GM18520 (cell line): ENCODE measurements at regions not wholly inside any gene's neighbourhood (a gene's known extent, or its start where the extent isn't known, plus 50 kb on each side); places are given as distances from the start of the nearest gene placed in this dataset.
"Not testable (repeated sequence)": the region's sequence is repeated elsewhere in the genome, so short reads cannot be mapped to it uniquely, and the experiment has no call there.

Source experiments
- ATAC-seq: cut with Tn5 transposase; IDR thresholded peaks from one replicate; pipeline ENCODE4 v1.9.1; 2021; ENCODE audit not compliant: unreplicated experiment

- ATAC-seq, result no peak
Observed at GRCh38 chr4:146076081-146076480, 99.4 kb upstream of the LSM6 start.

- ATAC-seq, result no peak
Observed at GRCh38 chr4:146073517-146073916, 102.0 kb upstream of the LSM6 start.

- ATAC-seq, result no peak
Observed at GRCh38 chr4:146072376-146072775, 103.1 kb upstream of the LSM6 start.

- no peak for ATAC-seq
Observed at GRCh38 chr4:146071390-146071789, 104.1 kb upstream of the LSM6 start.

- ATAC-seq, result no peak
Observed at GRCh38 chr4:146063143-146063542, 112.4 kb upstream of the LSM6 start.

- no peak for ATAC-seq
Observed at GRCh38 chr4:146062340-146062739, 113.2 kb upstream of the LSM6 start.

DNA sequence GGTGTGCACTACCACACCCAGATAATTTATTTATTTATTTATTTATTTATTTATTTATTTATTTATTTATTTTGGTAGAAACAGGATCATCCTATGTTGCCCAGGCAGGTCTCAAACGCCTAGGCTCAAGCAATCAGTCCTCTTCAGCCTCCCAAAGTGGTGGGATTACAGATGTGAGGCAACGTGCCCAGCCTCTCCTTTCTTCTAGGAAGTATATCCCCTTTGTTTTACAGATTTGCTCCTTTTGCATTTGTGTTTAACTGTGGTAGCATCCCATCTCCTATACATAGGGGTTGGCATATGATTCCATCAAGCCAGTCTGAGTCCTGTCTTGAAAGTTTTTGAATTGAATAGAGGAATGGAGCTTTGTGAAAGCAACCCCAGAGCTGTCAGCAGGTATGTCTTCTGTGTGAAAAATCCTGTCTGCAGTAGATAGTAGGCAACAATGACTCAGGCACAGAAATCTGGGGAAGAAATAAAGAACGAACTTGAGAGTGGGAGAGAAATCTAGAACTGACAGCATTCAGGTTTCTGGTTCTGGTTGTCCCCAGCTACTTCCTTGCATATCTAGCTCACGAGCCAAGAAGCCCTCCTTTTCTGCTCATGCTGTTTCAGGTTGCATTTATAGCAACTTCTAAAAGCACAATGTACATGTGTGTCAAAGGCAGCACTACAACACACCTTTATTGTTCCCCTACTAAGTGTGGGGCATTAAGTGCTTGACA lies 113.7 kb upstream of the LSM6 start:
- no peak for ATAC-seq

DNA sequence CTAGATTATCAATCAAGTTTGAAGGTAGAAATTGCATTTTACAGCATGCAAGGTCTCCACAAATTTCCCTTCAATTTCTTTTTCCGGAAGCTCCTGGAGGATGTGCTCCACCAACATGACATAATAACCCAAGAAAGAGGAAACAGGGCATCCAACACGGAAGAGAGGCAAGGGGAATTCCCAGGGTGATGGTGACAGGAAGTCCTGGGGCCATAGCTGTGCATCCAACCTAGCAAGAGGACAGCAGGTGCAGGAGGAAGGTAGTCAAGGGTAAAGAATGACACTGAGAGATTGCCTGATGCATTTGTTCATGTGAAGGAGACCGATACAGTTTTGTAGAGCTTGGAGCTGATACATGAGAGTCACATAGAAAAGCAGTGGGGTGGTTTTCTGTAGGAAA lies 115.7 kb upstream of the LSM6 start:
- peak; percentile 52 for ATAC-seq

DNA sequence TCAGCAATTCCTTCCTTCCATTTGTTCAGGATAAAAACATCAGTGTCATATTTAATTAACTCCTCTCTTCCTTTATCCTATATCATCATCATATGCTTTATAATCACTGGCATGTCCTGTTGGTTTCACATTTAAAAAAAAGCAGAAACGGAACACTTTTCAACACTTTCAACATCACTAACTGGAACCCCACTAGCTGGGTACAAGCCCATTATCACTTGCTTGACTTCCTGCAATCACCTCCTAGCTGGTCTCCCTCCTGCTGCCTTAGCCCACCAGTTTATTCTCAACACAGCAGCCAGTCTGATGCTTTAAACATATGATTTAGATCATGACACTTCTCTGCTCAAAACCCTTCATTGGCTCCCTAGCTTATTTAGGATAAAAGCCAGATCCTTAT lies 116.4 kb upstream of the LSM6 start:
- ATAC-seq, result no peak

DNA sequence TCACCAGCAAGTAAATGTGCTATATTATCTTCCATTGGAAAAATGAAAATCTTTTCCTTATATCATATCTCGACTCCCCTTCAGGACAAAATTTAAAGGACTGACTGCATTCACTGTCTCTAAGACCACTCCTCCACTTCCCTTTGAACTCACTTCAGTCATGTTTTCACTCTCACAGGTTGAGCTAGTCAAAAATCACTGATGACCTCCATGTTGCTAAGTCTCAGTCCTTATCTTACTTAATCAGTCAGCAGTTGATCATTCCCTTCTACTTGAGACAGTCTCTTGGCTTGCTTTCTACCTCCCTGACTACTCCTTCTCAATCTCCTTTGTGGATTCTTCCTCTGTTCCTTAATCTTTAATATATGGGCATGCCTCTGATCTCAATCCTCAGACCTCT lies 117.0 kb upstream of the LSM6 start:
- ATAC-seq, result no peak

DNA sequence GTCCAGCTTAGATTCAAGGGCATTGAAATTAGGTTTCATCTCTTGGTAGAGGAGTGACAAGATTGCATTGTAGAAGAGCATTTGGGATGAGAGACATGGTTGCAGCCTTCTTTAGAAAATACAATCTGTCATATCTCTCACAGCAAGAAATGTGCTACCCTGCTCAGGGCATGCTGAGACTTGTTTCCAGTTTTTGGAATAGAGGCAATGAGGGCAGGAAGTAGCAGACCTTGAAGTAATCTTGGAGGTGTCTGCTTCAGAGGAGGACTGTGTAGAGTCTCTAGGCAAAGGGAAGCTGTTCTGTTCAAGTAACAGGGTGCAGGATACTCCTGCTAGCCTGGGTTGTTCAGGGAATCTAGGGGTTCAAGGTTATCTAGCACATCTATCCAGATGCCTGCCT lies 116.1 kb upstream of the ZNF827 start:
- no peak for ATAC-seq

DNA sequence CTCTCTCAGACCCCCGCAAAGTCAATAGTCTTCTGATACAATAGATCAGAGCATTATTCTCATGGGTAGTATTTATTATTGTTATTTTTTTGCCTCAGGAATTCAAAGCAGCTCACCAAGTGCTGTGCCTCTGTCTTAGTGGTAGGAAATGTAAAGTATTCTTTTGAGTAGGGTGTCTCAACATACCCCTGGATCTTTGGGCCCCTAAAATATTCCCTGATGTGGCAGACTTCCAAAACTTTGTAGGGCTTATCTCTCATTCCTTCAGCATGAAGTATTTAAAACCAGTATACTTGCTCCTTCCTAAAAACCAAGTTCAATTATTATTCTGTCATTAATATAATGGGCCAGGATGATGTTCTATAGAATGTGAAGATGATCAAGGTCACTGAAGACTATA lies 115.3 kb upstream of the ZNF827 start:
- ATAC-seq, result no peak

GRCh38 chr4:146051728-146052391 lies 113.2 kb upstream of the ZNF827 start:
- ATAC-seq, result no peak

GRCh38 chr4:146051223-146051622 lies 112.6 kb upstream of the ZNF827 start:
- ATAC-seq, result no peak

DNA sequence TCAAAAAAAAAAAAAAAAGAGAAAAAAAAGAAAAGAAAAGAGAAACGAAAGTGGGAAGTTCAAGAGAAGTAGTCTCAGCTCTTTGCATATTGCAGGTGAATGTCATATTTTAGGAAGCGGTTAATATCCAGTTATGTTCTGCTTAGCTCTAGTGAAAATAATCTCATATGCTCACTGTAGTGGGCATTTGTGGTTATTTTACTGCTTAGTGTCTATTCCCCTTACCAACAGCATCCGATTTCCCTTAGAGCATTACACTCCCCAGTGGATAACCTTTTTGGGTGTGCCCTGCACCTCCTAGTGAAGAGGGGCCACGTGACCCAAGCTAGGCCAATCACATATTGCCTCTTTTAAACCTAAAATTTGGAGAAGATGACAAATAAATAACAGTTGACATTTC lies 111.2 kb upstream of the ZNF827 start:
- ATAC-seq, result no peak

DNA sequence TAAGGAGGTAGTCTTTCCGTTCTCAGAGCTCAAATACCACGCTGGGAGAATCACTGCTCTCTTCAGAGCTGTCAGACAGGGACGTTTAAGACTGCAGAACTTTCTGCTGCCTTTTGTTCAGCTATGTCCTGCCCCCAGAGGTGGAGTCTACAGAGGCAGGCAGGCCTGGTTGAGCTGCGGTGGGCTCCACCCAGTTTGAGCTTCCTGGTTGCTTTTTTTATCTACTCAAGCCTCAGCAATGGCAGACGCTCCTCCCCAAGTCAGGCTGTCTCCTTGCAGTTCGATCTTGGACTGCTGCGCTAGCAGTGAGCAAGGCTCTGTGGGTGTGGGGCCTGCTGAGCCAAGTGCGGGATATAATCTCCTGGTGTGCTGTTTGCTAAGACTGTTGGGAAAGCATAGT lies 109.1 kb upstream of the ZNF827 start:
- not testable (repeated sequence) for ATAC-seq

GRCh38 chr4:146041139-146042004 lies 102.7 kb upstream of the ZNF827 start:
- ATAC-seq, result no peak

DNA sequence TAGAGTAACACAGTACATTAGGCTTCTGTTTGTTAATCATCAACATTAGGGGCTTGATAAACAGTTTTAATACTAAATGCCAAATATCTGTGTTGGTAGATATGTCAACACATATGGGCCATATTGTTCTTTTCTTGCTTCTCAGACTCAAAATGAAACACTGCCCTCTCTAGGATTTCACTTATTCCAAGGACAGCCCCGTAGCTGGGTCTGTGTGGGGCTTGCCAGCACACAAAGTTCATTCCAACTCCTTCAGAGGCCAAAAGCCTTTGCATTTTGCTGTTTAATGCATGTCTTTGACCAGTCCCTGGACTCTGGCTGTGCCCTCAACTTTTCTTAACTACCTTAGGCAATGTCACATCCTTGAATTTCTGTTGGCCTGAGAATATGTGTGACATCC lies 102.0 kb upstream of the ZNF827 start:
- no peak for ATAC-seq

- ATAC-seq, result no peak
Observed at GRCh38 chr4:146033149-146033548, 94.5 kb upstream of the ZNF827 start.

DNA sequence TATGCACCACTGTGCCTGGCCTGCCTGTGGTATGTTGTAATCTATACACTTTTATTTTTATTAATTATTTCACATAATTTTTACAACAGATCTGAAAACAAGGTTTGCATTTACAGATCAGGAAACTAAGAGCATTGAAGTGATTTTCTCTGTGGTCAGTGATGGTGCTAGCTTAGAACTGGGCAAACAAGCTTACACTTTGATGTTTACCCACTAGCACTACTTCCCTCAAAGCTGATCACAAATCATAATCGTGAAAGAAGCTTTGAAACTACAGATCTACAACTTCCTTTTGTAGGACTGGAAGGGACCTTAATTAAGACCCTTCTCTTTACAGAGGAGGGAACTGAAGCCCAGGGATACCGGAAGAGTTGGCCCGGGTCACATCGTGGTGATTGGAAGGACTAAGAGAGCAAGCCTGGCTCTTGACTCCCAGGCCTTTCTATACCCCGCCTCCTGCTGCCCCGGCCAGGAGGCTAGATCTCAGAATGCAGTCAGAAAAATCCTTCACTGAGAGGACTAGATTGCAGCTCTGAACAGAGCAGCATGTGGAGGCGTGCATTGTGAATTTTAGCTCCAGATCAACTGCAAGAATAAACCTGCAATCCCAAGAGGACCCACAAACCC lies 93.7 kb upstream of the ZNF827 start:
- ATAC-seq, result no peak

DNA sequence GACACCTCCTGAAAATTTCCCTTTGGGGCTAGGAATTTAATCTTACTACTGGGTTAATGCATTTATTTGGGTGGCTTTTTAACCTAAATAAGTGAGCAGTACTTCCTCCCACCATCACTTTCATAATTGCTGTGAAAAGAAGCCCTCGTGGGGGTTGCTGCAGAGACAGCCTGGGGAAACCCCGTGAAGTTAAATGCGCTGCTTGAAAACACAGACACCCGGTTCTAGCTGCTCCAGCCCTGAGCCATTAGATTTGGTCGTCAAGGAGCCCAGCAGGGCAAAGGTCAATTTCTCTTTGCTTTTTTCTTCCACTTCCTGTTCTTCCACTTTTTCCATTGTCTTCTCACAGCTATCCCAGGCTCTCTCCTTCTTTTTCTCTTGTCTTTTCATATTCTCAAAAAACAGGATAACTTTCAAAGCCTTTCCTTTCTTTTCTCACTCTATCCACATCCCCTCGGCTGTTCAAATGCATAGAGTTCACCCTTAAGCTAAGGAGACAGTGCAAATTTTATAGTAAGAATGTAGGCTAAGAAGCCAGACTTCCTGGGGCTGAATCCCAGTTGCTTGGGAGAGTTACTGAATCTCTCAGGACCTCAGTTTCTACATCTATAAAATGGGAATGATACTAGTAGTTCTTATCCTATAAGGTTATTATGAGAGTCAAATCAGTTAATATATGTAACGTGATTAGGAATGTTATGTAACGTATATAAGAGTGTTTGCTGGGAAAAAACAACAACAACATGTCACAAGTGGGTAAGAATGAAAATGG lies 91.5 kb upstream of the ZNF827 start:
- peak; percentile 90 for ATAC-seq
